ENCODE measurements at regions not wholly inside any gene's neighbourhood (a gene's known extent, or its start where the extent isn't known, plus 50 kb on each side); places are given as distances from the start of the nearest gene placed in this dataset.

DNA sequence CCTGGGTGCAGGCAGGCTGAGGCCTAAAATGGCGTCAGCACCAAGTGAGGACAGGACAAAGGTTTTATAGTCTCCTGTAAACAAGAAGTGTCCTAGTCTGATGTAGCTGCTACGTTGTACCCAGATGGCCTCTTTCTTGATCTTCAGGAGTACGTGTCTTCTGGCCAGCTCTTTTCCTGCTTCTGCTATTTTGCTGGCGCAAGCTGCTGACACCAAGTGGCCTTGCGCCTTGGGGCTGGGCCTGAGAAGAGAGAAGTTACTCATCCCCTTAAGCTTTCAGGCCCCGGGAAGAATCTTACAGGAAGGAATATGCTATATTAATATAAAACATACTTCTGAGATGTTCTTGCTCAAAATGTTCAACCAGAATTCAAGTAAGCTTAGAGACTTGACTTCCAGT lies 605.2 kb downstream of the GALC start (continued):
- TF ChIP-seq SKI (IDR thresholded peaks at IDR 0.05; ENCODE audit: partially characterized antibody) (no peak), ZNF441 (CRISPR knock-in tag; IDR thresholded peaks at IDR 0.05; ENCODE audit: borderline replicate concordance) (no peak), PAX8 (CRISPR knock-in tag; IDR thresholded peaks at IDR 0.05; ENCODE audit: borderline replicate concordance) (no peak), POLR2G (IDR thresholded peaks at IDR 0.05; ENCODE audit: low read depth, low read length) (no peak)
- TF ChIP-seq, protein P1, sequence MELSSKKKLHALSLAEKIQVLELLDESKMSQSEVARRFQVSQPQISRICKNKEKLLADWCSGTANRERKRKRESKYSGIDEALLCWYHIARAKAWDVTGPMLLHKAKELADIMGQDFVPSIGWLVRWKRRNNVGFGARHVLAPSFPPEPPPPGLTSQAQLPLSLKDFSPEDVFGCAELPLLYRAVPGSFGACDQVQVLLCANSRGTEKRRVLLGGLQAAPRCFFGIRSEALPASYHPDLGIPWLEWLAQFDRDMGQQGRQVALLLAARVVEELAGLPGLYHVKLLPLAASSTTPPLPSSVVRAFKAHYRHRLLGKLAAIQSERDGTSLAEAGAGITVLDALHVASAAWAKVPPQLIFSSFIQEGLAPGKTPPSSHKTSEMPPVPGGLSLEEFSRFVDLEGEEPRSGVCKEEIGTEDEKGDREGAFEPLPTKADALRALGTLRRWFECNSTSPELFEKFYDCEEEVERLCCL (CRISPR knock-in tag; IDR thresholded peaks at IDR 0.05; ENCODE audit: borderline replicate concordance) = no peak
- TF ChIP-seq, protein P2, sequence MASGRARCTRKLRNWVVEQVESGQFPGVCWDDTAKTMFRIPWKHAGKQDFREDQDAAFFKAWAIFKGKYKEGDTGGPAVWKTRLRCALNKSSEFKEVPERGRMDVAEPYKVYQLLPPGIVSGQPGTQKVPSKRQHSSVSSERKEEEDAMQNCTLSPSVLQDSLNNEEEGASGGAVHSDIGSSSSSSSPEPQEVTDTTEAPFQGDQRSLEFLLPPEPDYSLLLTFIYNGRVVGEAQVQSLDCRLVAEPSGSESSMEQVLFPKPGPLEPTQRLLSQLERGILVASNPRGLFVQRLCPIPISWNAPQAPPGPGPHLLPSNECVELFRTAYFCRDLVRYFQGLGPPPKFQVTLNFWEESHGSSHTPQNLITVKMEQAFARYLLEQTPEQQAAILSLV (CRISPR knock-in tag; IDR thresholded peaks at IDR 0.05; ENCODE audit: borderline replicate concordance) = no peak

- FAIRE-seq (no peak), DNase-seq (ENCODE audit: low spot score) (no peak), ATAC-seq (no peak)
- Histone ChIP-seq H3K4me1 (ENCODE audit: insufficient read depth, low read length) (no peaks in the 10 kb centered on the region), H3K9me3 (ENCODE audit: low read length) (peaks cover 77% of the 10 kb centered on the region), H3K9ac (ENCODE audit: insufficient read depth, low read depth, low read length) (no peak overlapping the region), H3K36me3 (replicated peaks in 1 of 2; ENCODE audit: control insufficient read depth in 1 of 2, insufficient read depth in 2 of 2, low read length in 2 of 2) (no peaks in the 10 kb centered on the region), H3K27ac (ENCODE audit: extremely low read length, insufficient read depth, low read length) (no peak overlapping the region), H3K4me3 (replicated peaks in 1 of 3; ENCODE audit: insufficient read depth in 1 of 3, low read depth in 2 of 3, low read length in 3 of 3) (no peak overlapping the region), H3K79me2 (ENCODE audit: insufficient read depth, low read length) (no peaks in the 10 kb centered on the region), H3K27me3 (ENCODE audit: control insufficient read depth in 1 of 2, insufficient read depth in 2 of 2, low read length in 2 of 2) (no peaks in the 10 kb centered on the region), H4K20me1 (ENCODE audit: insufficient read depth, low read length) (no peaks in the 10 kb centered on the region), H3K4me2 (ENCODE audit: low read depth, low read length) (no peak overlapping the region), H2AFZ (ENCODE audit: low read length) (no peak overlapping the region)
- CTCF ChIA-PET (ENCODE audit: low intra/inter-chr PET ratio, low total read pairs) = no interaction called here
- POLR2A ChIA-PET = no interaction called here
- no TSS peak for BruUV-seq (replicated peaks)
- intact Hi-C loops (cut with micrococcal nuclease; ENCODE audit: unreplicated experiment) = no loop called here
- no peak for TF ChIP-seq MZF1 (CRISPR knock-in tag; IDR thresholded peaks at IDR 0.05; ENCODE audit: borderline replicate concordance)
- TF ChIP-seq JUND (CRISPR knock-in tag; IDR thresholded peaks at IDR 0.05) = no peak
- no peak for TF ChIP-seq ZNF792 (CRISPR knock-in tag; IDR thresholded peaks at IDR 0.05)
- in situ Hi-C loops (cut with HindIII; ENCODE audit: extremely low pct_ligation_motif_present, low pct_unique_long_range_greater_than_20kb) = no loop called here
These were observed 606.5 kb downstream of the GALC start for GRCh38 chr14:87386524-87386923.
